ENCODE measurements at regions not wholly inside any gene's neighbourhood (a gene's known extent, or its start where the extent isn't known, plus 50 kb on each side); places are given as distances from the start of the nearest gene placed in this dataset.
A peak's percentile ranks its signal among the peaks of the same experiment; 100 is the strongest.

GRCh38 chr3:147881933-147882332, 472.8 kb downstream of the ZIC1 start:
- Mint-ChIP-seq H3K27ac (no peak overlapping the region), H3K36me3 (ENCODE audit: low read depth) (peaks cover 47% of the 10 kb centered on the region), H3K4me3 (no peak overlapping the region), H3K27me3 (ENCODE audit: insufficient read depth, low read depth, poor library complexity) (no peaks in the 10 kb centered on the region), H3K9me3 (peaks cover 67% of the 10 kb centered on the region), H3K4me1 (no peaks in the 10 kb centered on the region)
- no peak overlapping the region for H3K4me2 ChIP-seq
- H3K4me3 ChIP-seq = no peak overlapping the region
- TF ChIP-seq ZNF114 (CRISPR knock-in tag; IDR thresholded peaks at IDR 0.05) (no peak), CTCF (conservative IDR thresholded peaks at IDR 0.05; ENCODE audit: low read depth in 2 of 2) (no peak), REST (IDR thresholded peaks at IDR 0.05; ENCODE audit: unreplicated experiment) (no peak), ZNF462 (CRISPR knock-in tag; IDR thresholded peaks at IDR 0.05) (no peak)
- H3K27ac ChIP-seq (ENCODE audit: low read depth) = no peak overlapping the region
- ATAC-seq (no peak), DNase-seq (ENCODE audit: low spot score) (peak; percentile 15)
- H3F3A ChIP-seq (replicated peaks; ENCODE audit: low read depth) = no peaks in the 10 kb centered on the region
- H2AFZ ChIP-seq = no peak overlapping the region
- no peaks in the 10 kb centered on the region for H3K4me1 ChIP-seq (ENCODE audit: insufficient read depth)
- no peaks in the 10 kb centered on the region for H4K20me1 ChIP-seq (replicated peaks; ENCODE audit: insufficient read depth)
- no peaks in the 10 kb centered on the region for H3K79me2 ChIP-seq (replicated peaks; ENCODE audit: insufficient read depth)
- H3K36me3 ChIP-seq (ENCODE audit: insufficient read depth) = peaks cover 5% of the 10 kb centered on the region; the same call in 1 of the 2 replicates
- no peaks in the 10 kb centered on the region for H3K27me3 ChIP-seq (ENCODE audit: insufficient read depth)
- H3K9me2 ChIP-seq (ENCODE audit: insufficient read depth) = no peaks in the 10 kb centered on the region

Measured in GM23338 (cell line).